B cell (primary cell): ENCODE measurements at regions not wholly inside any gene's neighbourhood (a gene's known extent, or its start where the extent isn't known, plus 50 kb on each side); places are given as distances from the start of the nearest gene placed in this dataset.
"Not testable (repeated sequence)": the region's sequence is repeated elsewhere in the genome, so short reads cannot be mapped to it uniquely, and the experiment has no call there.

Experiments
- ATAC-seq: fragments of 200-7000 bp; cut with Tn5 transposase; one replicate; pipeline ENCODE4 v1.10.0; 2021; ENCODE audit warnings: low read depth, mild to moderate bottlenecking, moderate number of reproducible peaks, moderate library complexity
- CTCF ChIA-PET: fragments of 350-600 bp; sonication (Branson Sonifier 250); formaldehyde crosslinking; loops from one replicate; lab custom pipeline; 2021; ENCODE audit warnings: antibody characterized with exemption, inconsistent platforms; lab: Charles Lee
- POLR2A ChIA-PET: fragments of 350-600 bp; sonication (Branson Sonifier 250); formaldehyde crosslinking; loops from one replicate; lab custom pipeline; 2021; ENCODE audit warnings: antibody characterized with exemption; lab: Charles Lee
- DNase-seq: peaks from one replicate; pipeline ENCODE4 v3.0.0; 2013
- H2AFZ ChIP-seq: 2 replicates; pipeline ENCODE4 v1.6.1; 2012; ENCODE audit warnings: mild to moderate bottlenecking, low read depth, low read length; ENCODE audit not compliant: insufficient read depth, poor library complexity, severe bottlenecking
- H3K27ac ChIP-seq, 2 donors: 1 replicate in 1 of 2; 2 replicates in 1 of 2; pipeline ENCODE4 v1.5.1; 2012 to 2013; ENCODE audit warnings: low read length in 2 of 2, mild to moderate bottlenecking in 2 of 2, moderate library complexity in 1 of 2
- H3K27me3 ChIP-seq, 4 experiments: fragments of 200-600 bp in 1 of 4; sonication (generic) in 1 of 4; replicated peaks in 1 of 4; 1 replicate in 2 of 4; 2 replicates in 2 of 4; pipeline versions ENCODE4 v1.6.1 to v1.7.0; 2013 to 2016; ENCODE audit warnings: low read length in 3 of 4, mild to moderate bottlenecking in 2 of 4, mixed read lengths in 1 of 4, moderate library complexity in 1 of 4; ENCODE audit not compliant: insufficient read depth in 4 of 4, control insufficient read depth in 3 of 4; ENCODE audit errors: control extremely low read depth in 1 of 4
- H3K36me3 ChIP-seq, 2 experiments: replicated peaks in 1 of 2; 1 replicate in 1 of 2; 2 replicates in 1 of 2; pipeline versions ENCODE4 v1.6.1 to v1.7.1; 2013; ENCODE audit warnings: low read length in 1 of 2; ENCODE audit not compliant: insufficient read depth in 2 of 2, control insufficient read depth in 1 of 2; ENCODE audit errors: control extremely low read depth in 1 of 2, extremely low read depth in 1 of 2
- H3K4me1 ChIP-seq, 2 donors: fragments of 200-600 bp in 1 of 2; sonication (generic) in 1 of 2; 1 replicate in 1 of 2; 2 replicates in 1 of 2; pipeline versions ENCODE4 v1.5.1 to v1.6.1; 2013 to 2017; ENCODE audit warnings: low read length in 2 of 2; ENCODE audit not compliant: control insufficient read depth in 2 of 2, insufficient read depth in 2 of 2
- H3K4me2 ChIP-seq: replicated peaks from 2 replicates; pipeline ENCODE3; 2012; ENCODE audit warnings: mild to moderate bottlenecking, low read depth, low read length; ENCODE audit not compliant: poor library complexity, severe bottlenecking
- H3K4me3 ChIP-seq, 5 experiments: fragments of 200-600 bp in 1 of 5; sonication (generic) in 1 of 5; 1 replicate in 3 of 5; 2 replicates in 2 of 5; pipeline versions ENCODE4 v1.5.1 to v1.7.0; 2011 to 2016; ENCODE audit warnings: low read length in 4 of 5, mild to moderate bottlenecking in 4 of 5, low read depth in 2 of 5, control low read depth in 1 of 5, moderate library complexity in 1 of 5; ENCODE audit not compliant: insufficient read depth in 1 of 5; ENCODE audit errors: control extremely low read depth in 1 of 5, extremely low read depth in 1 of 5
- H3K79me2 ChIP-seq: fragments of 200-600 bp; sonication (generic); one replicate; pipeline ENCODE4 v1.6.0; 2016; ENCODE audit warnings: low read length; ENCODE audit not compliant: control insufficient read depth, insufficient read depth
- H3K9ac ChIP-seq: fragments of 200-600 bp; sonication (generic); 2 replicates; pipeline ENCODE4 v1.6.1; 2017; ENCODE audit warnings: mild to moderate bottlenecking, low read length, moderate library complexity
- H3K9me3 ChIP-seq, 3 donors: one replicate each; pipeline versions ENCODE4 v1.6.1 to v1.7.1; 2013; ENCODE audit warnings: low read length in 2 of 3; ENCODE audit not compliant: control insufficient read depth in 2 of 3, insufficient read depth in 1 of 3; ENCODE audit errors: control extremely low read depth in 1 of 3
- H4K20me1 ChIP-seq: 2 replicates; pipeline ENCODE4 v1.6.0; 2012; ENCODE audit warnings: mild to moderate bottlenecking, low read length; ENCODE audit not compliant: insufficient read depth, control insufficient read depth, poor library complexity, severe bottlenecking
- H3K27ac Mint-ChIP-seq: one replicate; pipeline ENCODE4 v1.8.0; 2021; ENCODE audit warnings: mixed read lengths
- H3K27me3 Mint-ChIP-seq: one replicate; pipeline ENCODE4 v1.8.0; 2021; ENCODE audit warnings: mixed read lengths
- H3K4me1 Mint-ChIP-seq: one replicate; pipeline ENCODE4 v1.8.0; 2021; ENCODE audit warnings: mixed read lengths
- H3K4me3 Mint-ChIP-seq: one replicate; pipeline ENCODE4 v1.8.0; 2021; ENCODE audit warnings: mixed read lengths
- H3K9me3 Mint-ChIP-seq: one replicate; pipeline ENCODE4 v1.8.0; 2022; ENCODE audit warnings: mixed read lengths; ENCODE audit not compliant: insufficient read depth
- CTCF ChIP-seq: fragments of 200-600 bp; IDR thresholded peaks from one replicate; pipeline ENCODE4 v1.8.0; 2022; ENCODE audit warnings: antibody characterized with exemption, mild to moderate bottlenecking
- EZH2 ChIP-seq: IDR thresholded peaks from 2 replicates; pipeline ENCODE4 v1.6.1; 2012; ENCODE audit warnings: borderline replicate concordance, low read depth, mild to moderate bottlenecking, moderate library complexity, low read length; ENCODE audit not compliant: insufficient read depth, poor library complexity, severe bottlenecking
- WGBS: methylation state at CpG from one replicate; pipeline ENCODE4 v1.1.5; 2013; ENCODE audit warnings: missing lambda C conversion rate; ENCODE audit not compliant: insufficient coverage; 5-methylcytosine and 5-hydroxymethylcytosine counted together
- intact Hi-C: fragments of 100-400 bp; cut with micrococcal nuclease; formaldehyde crosslinking; loops from one replicate; pipeline ENCODE4 v1.10.0; 2022

GRCh38 chr5:155575861-155576260 is 562.3 kb downstream of the KIF4B start:
- Histone ChIP-seq H4K20me1 (no peaks in the 10 kb centered on the region), H3K27ac (no peak overlapping the region), H3K9ac (no peak overlapping the region), H3K36me3 (no peaks in the 10 kb centered on the region), H2AFZ (no peak overlapping the region), H3K4me3 (no peak overlapping the region), H3K4me1 (no peaks in the 10 kb centered on the region), H3K4me2 (no peak overlapping the region), H3K27me3 (no peaks in the 10 kb centered on the region), H3K9me3 (no peaks in the 10 kb centered on the region), H3K79me2 (no peaks in the 10 kb centered on the region)
- Mint-ChIP-seq H3K4me3 (no peak overlapping the region), H3K27ac (no peak overlapping the region), H3K27me3 (peaks cover 3% of the 10 kb centered on the region), H3K4me1 (no peaks in the 10 kb centered on the region), H3K9me3 (peaks cover 2% of the 10 kb centered on the region)
- TF ChIP-seq CTCF, result no peak
- no peak for TF ChIP-seq EZH2
- DNase-seq (no peak), ATAC-seq (no peak)
- intact Hi-C loops, result no loop called here
- CTCF ChIA-PET, result no interaction called here
- no CpG with 5 or more reads among the region's 3 CpGs for WGBS
- POLR2A ChIA-PET, result no interaction called here

GRCh38 chr5:155586808-155587207 is 573.3 kb downstream of the KIF4B start:
- 95% methylated on average over 19 of the region's 21 CpGs for WGBS
- H3K9me3 ChIP-seq, H3K9me3 Mint-ChIP-seq: not testable (repeated sequence)

More at GRCh38 chr5:155586808-155587207, 573.3 kb downstream of the KIF4B start:
- H3K4me3 Mint-ChIP-seq, H3K36me3 ChIP-seq, ATAC-seq, H3K27me3 ChIP-seq, H3K27me3 Mint-ChIP-seq, H3K27ac ChIP-seq, H2AFZ ChIP-seq, H3K4me1 Mint-ChIP-seq, H3K79me2 ChIP-seq, H3K4me2 ChIP-seq, CTCF ChIA-PET, H3K9ac ChIP-seq, DNase-seq, intact Hi-C loops, H3K4me3 ChIP-seq, H3K4me1 ChIP-seq, POLR2A ChIA-PET, H3K27ac Mint-ChIP-seq, H4K20me1 ChIP-seq: not testable (repeated sequence)
